Omental fat pad (tissue), 3 donors: ENCODE measurements at regions not wholly inside any gene's neighbourhood (a gene's known extent, or its start where the extent isn't known, plus 50 kb on each side); places are given as distances from the start of the nearest gene placed in this dataset.

ENCODE experiments used
- ATAC-seq: fragments of 150-250 bp; one replicate; pipeline ENCODE4 v1.9.1; 2016; ENCODE audit warnings: mild to moderate bottlenecking, moderate library complexity; ENCODE audit not compliant: low FRiP score
- DNase-seq: peaks from one replicate; pipeline ENCODE4 v3.0.0-alpha.2; 2019; ENCODE audit warnings: low spot score
- CTCF ChIP-seq, 3 donors: fragments of 450-650 bp; IDR thresholded peaks; one replicate each; pipeline ENCODE4 v1.5.1; 2016 to 2017; ENCODE audit warnings: antibody characterized with exemption in 3 of 3, mild to moderate bottlenecking in 3 of 3, moderate library complexity in 2 of 3

GRCh38 chr2:186042207-186043028, 303.8 kb downstream of the FSIP2 start:
- no peak for ATAC-seq
- no peak for DNase-seq
- no peak for TF ChIP-seq CTCF (IDR thresholded peaks at IDR 0.05)

GRCh38 chr2:186044761-186045160, 306.2 kb downstream of the FSIP2 start:
- no peak for TF ChIP-seq CTCF (IDR thresholded peaks at IDR 0.05)
- ATAC-seq (no peak), DNase-seq (no peak)

GRCh38 chr2:186052930-186053329, 314.3 kb downstream of the FSIP2 start:
- DNase-seq = no peak
- no peak for TF ChIP-seq CTCF (IDR thresholded peaks at IDR 0.05)

GRCh38 chr2:186058614-186059013, 320.0 kb downstream of the FSIP2 start:
- DNase-seq (no peak), ATAC-seq (no peak)
- TF ChIP-seq CTCF (IDR thresholded peaks at IDR 0.05) = no peak

More at GRCh38 chr2:186052930-186053329, 314.3 kb downstream of the FSIP2 start:
- ATAC-seq = no peak

GRCh38 chr2:186059096-186059495, 320.5 kb downstream of the FSIP2 start:
- DNase-seq (no peak), ATAC-seq (no peak)
- no peak for TF ChIP-seq CTCF (IDR thresholded peaks at IDR 0.05)

GRCh38 chr2:186060744-186061440, 322.3 kb downstream of the FSIP2 start:
- no peak for TF ChIP-seq CTCF (IDR thresholded peaks at IDR 0.05)
- no peak for ATAC-seq
- DNase-seq = no peak
